HG02885 (cell line): ENCODE measurements at regions not wholly inside any gene's neighbourhood (a gene's known extent, or its start where the extent isn't known, plus 50 kb on each side); places are given as distances from the start of the nearest gene placed in this dataset.
"Not testable (repeated sequence)": the region's sequence is repeated elsewhere in the genome, so short reads cannot be mapped to it uniquely, and the experiment has no call there.

Experiments used
- ATAC-seq: cut with Tn5 transposase; IDR thresholded peaks from one replicate; pipeline ENCODE4 v1.9.1; 2021; ENCODE audit warnings: mild to moderate bottlenecking; ENCODE audit not compliant: unreplicated experiment, poor library complexity

DNA sequence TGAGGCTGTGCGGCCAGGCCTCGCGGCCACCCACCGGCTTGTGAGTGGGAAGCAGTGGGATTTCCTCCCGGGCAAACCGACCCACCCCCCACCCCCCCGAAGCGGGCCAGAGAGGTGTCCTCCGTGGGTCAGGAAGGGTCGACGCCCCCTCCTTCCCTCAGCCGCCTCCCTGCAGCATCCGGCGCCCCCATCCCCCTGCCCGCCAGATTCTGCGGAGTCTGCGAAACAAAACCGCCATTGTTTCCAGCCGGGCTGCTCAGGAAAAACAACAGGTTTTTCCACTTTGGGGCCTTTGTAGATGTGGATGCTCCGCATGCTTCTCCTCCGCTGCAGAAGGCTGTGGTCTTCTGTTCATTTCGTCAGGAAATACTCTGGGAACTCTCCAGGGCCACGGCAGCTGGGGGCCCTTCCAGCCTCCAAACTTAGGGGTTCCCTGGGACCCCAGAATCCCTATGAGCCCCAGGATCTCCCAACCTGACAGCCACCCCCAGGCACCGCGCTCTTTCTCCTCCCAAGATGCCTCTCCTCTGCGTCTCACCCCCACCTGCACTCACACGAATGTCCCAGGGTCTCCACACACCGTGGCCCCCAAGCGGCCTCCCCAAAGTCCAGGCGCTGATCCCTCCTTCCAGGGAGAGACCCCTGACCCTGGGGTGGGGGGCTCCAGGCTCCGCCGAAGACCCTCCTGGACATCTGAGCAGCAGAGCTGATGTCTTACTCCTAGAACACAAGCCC, 121.2 kb downstream of the NPIPB11 start:
- not testable (repeated sequence) for ATAC-seq

GRCh38 chr16:29284723-29285122, 121.8 kb downstream of the NPIPB11 start:
- not testable (repeated sequence) for ATAC-seq

DNA sequence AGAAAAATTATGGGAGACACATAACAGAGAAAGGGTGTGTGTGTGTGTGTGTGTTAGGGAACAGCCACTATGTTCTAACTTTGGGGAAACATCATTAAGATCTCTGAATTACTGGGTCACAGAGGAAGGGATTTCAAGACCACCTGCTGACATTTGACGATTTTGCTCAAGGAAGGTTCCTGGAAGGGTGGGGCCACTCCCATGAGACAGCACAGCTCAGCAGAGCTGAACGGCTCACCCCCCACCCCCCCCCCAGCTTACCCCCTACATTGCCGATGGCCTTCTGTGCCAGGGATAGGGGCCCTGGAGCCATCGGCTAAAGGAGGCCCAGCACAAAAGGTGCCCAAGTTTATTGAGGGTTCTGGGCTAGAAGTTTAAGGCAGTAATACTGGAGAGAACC, 122.4 kb downstream of the NPIPB11 start:
- ATAC-seq = not testable (repeated sequence)

DNA sequence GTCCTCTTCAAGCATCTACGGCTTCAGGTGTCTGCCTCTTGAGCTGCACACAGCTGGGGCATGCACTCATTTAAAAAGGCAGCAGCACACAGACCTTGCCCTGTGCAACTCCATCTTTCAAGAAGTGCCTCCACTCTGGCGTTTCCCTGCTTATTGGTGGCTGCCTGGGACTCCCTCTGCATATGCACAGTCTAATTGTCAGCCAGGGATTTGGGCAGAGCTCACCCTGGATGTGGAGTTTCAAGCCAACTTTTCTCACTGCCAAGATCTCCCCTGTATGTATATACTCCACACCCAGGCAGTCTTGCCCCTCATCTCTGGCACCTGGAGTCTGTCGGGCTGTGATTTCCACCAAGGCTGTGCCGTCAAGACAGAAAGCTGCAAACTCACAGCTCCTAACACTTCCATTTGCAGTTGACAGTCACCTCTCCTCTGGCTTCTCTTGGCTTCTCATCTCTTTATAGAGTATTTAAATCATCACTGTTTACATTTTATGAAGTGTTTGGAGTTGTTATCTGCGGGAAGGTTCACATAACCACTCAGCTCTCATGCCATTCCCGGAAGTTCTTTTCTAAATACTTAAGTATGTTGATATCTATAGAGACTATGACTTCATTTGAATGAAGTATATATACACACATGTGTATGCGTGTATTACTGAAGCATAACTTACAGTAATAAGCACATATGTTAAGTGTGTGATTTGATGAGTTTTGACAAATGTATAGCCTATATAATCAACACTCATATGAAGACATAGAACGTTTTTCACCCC, 128.2 kb downstream of the NPIPB11 start:
- not testable (repeated sequence) for ATAC-seq

DNA sequence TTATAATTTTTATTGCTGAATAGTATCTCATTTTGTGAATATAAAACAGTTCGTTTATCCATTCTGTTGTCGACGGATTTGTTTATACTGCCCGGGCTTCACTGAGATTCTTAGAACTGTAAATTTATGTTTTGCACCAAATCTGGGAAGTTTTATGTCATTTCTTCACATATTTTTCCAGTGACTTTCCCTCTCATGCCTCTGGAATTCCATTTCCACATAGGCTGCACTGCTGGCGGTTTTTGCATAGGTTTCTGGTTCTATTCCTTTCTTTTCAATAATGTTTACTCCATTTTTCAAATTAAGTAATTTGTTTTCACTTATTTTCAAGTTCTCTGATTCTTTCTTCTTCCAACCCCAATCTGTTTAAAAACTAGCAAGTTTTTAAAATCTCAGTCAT, 130.1 kb downstream of the NPIPB11 start:
- ATAC-seq = not testable (repeated sequence)

DNA sequence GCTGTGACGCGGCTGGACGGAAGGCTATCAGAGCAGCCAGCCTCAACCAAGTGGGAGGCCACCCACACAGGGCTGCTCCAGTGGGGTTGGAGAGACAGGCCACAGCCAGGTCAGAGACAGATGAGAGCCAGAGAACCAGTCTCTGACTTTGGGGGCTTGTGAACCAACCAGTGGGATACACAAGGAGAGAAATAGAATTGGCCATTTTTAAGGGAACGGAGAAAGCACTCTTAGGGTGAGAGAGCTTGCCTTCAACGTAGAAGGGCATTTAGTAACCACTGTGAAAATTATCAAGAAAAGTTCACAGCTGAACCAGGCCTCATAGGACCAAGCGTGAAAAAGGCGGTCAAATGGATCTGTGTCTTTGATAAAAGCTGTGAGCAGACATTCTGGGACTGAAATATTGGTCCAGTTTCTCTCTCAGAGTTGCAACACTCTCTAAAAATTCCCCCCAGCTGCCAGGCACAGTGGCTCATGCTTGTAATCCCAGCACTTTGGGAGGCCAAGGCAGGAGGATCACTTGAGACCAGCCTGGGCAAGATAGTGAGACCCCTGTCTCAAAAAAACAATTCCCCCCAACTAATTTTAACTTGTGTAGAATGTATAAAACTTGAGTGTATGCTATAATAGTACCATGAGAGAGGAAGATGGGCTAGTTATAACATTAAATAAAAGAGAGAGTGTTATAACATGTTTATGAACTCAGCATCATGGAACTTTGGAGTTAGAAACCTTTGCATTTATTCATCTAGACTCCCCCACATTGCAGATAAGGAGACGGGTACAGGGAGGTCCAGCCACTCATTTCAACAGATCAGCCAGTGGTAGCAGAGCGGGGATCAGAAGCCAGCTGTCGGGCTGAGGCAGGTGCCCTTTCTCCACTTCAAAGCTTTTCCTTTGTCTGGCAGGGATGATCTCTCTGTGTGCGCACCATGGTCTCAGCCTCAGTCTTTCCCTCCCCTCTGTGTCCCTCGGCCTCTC, 132.2 kb downstream of the NPIPB11 start:
- ATAC-seq = not testable (repeated sequence)

DNA sequence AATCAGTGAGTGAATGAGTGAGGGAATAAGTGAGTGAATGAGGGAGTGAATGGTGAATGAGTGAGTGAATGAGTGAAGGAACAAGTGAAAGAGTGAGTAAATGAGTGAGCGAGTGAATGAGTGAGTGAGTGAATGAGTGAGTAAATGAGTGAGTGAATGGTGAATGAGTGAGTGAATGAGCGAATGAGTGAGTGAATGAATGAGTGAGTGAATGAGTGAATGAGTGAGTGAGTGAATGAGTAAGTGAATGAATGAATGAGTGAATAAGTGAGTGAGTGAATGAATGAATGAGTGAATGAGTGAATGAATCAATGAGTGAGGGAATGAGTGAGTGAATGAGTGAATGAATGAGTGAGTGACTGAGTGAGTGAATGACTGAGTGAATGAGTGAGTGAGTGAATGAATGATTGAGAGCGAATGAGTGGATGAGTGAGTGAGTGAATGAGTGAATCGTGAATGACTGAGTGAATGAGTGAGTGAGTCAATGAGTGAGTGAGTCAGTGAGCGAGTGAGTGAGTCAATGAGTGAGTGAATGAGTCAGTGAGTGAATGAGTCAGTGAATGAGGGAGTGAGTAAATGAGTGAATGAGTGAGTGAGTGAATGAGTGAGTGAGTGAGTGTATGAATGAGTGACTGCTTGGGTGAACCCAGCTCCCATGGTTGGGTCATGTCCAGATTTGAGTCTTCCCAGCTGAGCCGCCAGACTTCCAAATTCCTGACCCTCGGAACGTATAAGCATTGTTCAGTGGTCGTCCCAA, 133.0 kb downstream of the NPIPB11 start:
- ATAC-seq = not testable (repeated sequence)

DNA sequence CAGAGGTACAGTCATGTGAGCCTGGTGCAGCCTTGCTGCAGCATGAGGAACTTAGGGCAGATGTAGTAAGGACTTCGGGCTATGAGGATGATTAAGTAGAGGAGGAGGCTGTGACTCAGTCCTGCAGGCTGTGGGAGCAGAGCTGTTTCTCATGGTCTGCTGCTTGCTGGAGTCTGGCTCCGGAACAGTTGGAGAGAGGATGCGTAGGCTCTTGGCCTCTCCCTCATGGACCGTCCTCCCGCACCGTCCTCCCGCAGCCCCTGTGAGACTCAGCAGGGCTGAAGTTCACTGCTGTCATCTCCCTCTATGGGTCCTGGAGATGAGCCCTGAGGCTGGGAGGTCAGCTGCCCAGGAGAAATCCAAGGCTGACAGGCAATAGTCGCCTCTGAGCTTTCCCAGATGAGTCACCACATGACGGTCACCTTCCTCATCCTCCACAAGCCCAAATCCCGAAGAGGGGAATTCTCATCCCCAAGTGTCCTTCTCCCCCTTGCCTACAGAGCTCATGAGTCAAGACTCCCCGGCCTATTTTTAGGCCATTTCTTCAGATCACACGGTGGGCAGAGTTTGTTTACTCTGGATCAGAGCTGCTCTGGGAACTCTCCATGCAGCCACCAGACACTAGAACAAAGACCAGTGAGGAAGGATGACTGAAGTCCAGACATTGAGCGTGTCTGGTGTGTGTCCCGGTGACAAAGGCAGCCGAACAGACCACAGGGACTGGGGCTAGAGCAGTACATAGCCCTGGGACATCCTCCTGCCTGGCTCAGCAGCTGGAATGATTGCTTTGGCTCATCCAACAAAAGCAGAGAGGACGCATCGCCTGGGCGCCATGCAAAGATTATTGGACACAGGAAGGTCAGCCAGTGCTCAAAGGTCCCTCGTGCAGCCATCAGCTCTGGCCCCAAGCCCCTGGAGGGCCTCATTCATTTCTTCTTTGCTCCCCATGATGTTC, 134.5 kb downstream of the NPIPB11 start:
- not testable (repeated sequence) for ATAC-seq

DNA sequence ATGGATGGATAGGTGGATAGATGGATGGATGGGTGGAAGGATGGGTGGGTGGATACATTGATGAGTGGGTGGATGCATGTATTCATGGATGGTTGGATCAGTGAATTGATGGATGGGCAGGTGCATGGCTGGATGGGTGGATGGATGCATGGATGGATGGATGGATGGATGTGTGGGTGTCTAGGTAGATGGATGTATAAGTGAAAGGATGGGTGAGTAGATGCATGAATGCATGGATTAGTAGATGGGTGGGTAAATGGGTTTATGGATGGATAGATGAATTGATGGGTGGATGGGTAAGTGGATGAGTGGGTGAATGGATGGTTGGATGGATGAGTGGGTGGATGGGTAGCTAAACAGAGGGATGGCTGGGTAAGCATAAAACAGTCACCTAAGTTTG, 135.6 kb downstream of the NPIPB11 start:
- not testable (repeated sequence) for ATAC-seq

GRCh38 chr16:29270033-29270432, 136.5 kb downstream of the NPIPB11 start:
- not testable (repeated sequence) for ATAC-seq

- ATAC-seq = not testable (repeated sequence)
Measured at GRCh38 chr16:29269192-29269811, 137.2 kb downstream of the NPIPB11 start.

DNA sequence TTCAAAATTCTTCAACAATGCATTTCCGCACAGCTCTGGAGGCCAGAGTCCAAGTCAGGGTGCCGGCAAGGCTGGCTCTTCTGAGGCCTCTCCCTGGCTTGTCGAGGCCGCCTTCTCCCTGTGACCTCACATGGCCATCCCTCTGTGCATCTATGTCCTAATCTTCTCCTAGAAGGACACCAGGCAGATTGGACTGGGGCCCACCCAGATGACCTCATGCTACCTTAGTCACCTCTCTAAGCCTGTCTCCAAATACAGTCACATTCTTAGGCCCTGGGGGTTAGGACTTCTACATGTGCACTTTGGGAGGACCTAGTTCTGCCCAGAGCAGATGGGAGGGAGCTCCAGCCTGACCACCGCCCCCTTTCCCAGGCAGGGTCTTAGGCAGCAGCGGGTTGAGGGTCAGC, 137.7 kb downstream of the NPIPB11 start:
- not testable (repeated sequence) for ATAC-seq

DNA sequence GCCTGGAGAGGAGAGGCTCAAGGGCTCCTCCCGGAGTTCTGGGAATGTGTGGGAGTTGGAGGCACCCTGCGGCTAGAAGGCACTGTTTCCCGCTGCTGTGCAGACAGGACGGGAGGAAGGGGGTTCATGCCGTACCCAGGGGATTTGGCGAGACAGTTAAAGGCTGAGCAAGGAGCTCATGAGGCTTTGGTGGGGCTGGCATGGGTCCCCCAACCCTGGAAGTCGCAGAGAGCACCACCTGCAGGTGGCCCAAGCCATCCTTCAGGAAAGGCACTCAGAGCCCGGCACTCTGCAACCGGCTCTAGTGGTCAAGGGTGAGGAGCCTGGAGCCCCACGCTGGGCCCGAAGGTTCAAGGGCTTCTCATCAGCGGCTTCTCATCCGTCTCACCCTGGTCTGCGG, 138.2 kb downstream of the NPIPB11 start:
- not testable (repeated sequence) for ATAC-seq

- ATAC-seq = not testable (repeated sequence)
Measured at GRCh38 chr16:29267891-29268290, 138.6 kb downstream of the NPIPB11 start.

GRCh38 chr16:29267055-29267619, 139.4 kb downstream of the NPIPB11 start:
- not testable (repeated sequence) for ATAC-seq

- not testable (repeated sequence) for ATAC-seq
Measured at GRCh38 chr16:29266612-29267011, 139.9 kb downstream of the NPIPB11 start.

DNA sequence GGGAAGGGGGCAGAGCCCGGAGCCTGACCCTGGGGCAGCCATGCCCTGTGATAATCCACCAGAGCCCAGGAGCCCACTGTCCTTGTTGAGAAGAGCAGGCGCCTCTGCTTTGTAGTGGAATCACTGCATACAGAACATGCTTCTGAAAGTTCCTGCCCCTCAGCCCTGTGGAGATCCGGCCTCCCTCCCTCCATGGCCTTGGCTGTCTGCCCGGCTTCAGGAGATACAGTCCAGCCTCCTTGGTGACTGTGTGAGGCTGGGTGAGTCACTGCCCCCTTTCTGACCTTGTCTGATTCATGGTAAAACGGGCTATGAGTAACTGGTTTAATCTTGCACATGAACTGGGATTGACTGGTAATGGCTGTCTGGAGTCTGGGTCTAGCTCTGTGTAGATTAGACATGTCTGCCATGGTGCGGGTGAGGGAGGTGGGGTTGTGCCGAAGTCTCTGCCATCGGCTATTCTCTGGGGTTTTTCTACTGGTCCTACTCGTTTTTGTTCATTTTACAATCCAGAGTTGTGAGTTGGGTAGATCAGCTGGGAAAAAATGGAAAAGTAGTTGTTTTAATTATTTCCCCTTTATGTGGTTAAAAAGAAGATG, 141.2 kb downstream of the NPIPB11 start:
- ATAC-seq = not testable (repeated sequence)
